ENCODE measurements at regions not wholly inside any gene's neighbourhood (a gene's known extent, or its start where the extent isn't known, plus 50 kb on each side); places are given as distances from the start of the nearest gene placed in this dataset.

DNA sequence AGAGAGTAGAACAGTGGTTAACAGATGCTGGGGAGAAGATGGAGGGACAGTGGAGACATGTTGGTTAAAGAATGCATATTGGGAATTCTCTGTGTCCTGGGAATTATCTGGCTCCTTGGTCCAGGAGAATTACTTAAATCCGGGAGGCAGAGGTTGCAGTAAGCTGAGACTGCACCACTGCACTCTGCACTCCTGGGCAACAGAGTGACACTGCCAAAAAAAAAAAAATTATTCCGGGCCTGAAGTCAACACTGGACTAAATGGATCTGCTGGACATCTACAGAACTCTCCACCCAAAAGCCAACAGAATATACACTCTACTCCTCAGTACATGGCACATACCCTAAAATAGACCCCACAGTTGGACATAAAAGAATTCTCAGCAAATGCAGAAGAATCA, 400.0 kb upstream of the CXorf51B start:
- 100% methylated on average over 1 of the region's 2 CpGs; no CpG with 5 or more reads in 1 of the 2 experiments for WGBS, 2 experiments (ENCODE audit: extremely low coverage in 1 of 2, insufficient coverage in 1 of 2, insufficient read length in 1 of 2, insufficient replicate concordance in 2 of 2, low coverage in 1 of 2, low lambda C conversion rate in 2 of 2, missing lambda C conversion rate in 1 of 2)
- Histone ChIP-seq H2AFZ (ENCODE audit: low read length) (no peak overlapping the region), H3K4me3 (ENCODE audit: extremely low read depth in 1 of 4, insufficient read depth in 2 of 4, low read depth in 3 of 4, low read length in 4 of 4) (no peak overlapping the region), H2BK120ac (replicated peaks; ENCODE audit: low read depth, low read length) (no peak overlapping the region), H3K27me3 (replicated peaks in 1 of 4; ENCODE audit: control insufficient read depth in 3 of 4, extremely low read depth in 1 of 4, insufficient read depth in 3 of 4, low read length in 3 of 4) (no peaks in the 10 kb centered on the region), H3K14ac (ENCODE audit: insufficient read length) (no peak overlapping the region), H3K23me2 (ENCODE audit: low read depth, low read length) (no peaks in the 10 kb centered on the region), H2BK5ac (ENCODE audit: low read depth, low read length) (no peak overlapping the region), H4K91ac (replicated peaks; ENCODE audit: insufficient read length, low read length) (no peak overlapping the region), H3K79me2 (ENCODE audit: control insufficient read depth in 1 of 2, insufficient read depth in 2 of 2, low read length in 2 of 2) (no peaks in the 10 kb centered on the region), H4K8ac (ENCODE audit: extremely low read depth, insufficient read depth, low read length) (no peak overlapping the region), H2BK12ac (ENCODE audit: low read depth, low read length) (no peak overlapping the region), H4K5ac (ENCODE audit: insufficient read length, low read depth, low read length) (no peak overlapping the region), H3K79me1 (ENCODE audit: low read depth, low read length) (no peaks in the 10 kb centered on the region), H3K23ac (ENCODE audit: insufficient read length) (no peak overlapping the region), H3K4ac (replicated peaks; ENCODE audit: insufficient read length, low read depth, low read length) (no peak overlapping the region), H3K4me1 (replicated peaks in 1 of 4; ENCODE audit: control insufficient read depth in 3 of 4, insufficient read depth in 4 of 4, low read length in 3 of 4) (no peaks in the 10 kb centered on the region), H2BK15ac (ENCODE audit: low read length) (no peak overlapping the region), H3K9ac (replicated peaks in 1 of 4; ENCODE audit: extremely low read depth in 1 of 4, low read depth in 3 of 4, low read length in 3 of 4) (no peak overlapping the region), H3K18ac (ENCODE audit: extremely low read depth, low read length) (no peak overlapping the region), H3K56ac (replicated peaks; ENCODE audit: insufficient read length, low read depth, low read length) (no peak overlapping the region), H3K9me3 (ENCODE audit: insufficient read depth in 2 of 2, low read depth in 1 of 2, low read length in 1 of 2) (no peaks in the 10 kb centered on the region), H2AK5ac (ENCODE audit: low read depth, low read length) (no peak overlapping the region), H3K27ac (ENCODE audit: low read depth, low read length) (no peak overlapping the region), H4K20me1 (replicated peaks in 1 of 2; ENCODE audit: control insufficient read depth in 1 of 2, insufficient read depth in 2 of 2, low read length in 2 of 2) (no peaks in the 10 kb centered on the region), H2BK20ac (ENCODE audit: low read length) (no peak overlapping the region), H3K36me3 (ENCODE audit: control insufficient read depth in 2 of 4, insufficient read depth in 4 of 4, low read length in 3 of 4) (no peaks in the 10 kb centered on the region), H3K4me2 (ENCODE audit: insufficient read depth in 1 of 2, low read depth in 2 of 2, low read length in 2 of 2) (no peak overlapping the region)
- ChIA-PET CTCF (ENCODE audit: partially characterized antibody) (no interaction called here), POLR2A (ENCODE audit: partially characterized antibody) (no interaction called here)
- no peak for DNase-seq (ENCODE audit: low read depth in 1 of 2, low spot score in 2 of 2)
- FAIRE-seq: no peak
- no peak for TF ChIP-seq RAD21 (IDR thresholded peaks at IDR 0.05 in 1 of 2, conservative IDR thresholded peaks at IDR 0.05 in 1 of 2; ENCODE audit: low read depth in 2 of 2, low read length in 2 of 2)
- no peak for TF ChIP-seq CBX5 (IDR thresholded peaks at IDR 0.05; ENCODE audit: low read depth, low read length)
- TF ChIP-seq SP2 (IDR thresholded peaks at IDR 0.05; ENCODE audit: low read length): no peak
- no peak for TF ChIP-seq HDAC2 (IDR thresholded peaks at IDR 0.05; ENCODE audit: borderline replicate concordance in 1 of 2, low read depth in 2 of 2, low read length in 2 of 2)
- no peak for TF ChIP-seq BRCA1 (IDR thresholded peaks at IDR 0.05; ENCODE audit: low read depth, low read length)
- TF ChIP-seq NANOG (IDR thresholded peaks at IDR 0.05; ENCODE audit: insufficient read depth, low read depth, low read length, poor library complexity, severe bottlenecking): no peak
- no peak for TF ChIP-seq SP1 (IDR thresholded peaks at IDR 0.05; ENCODE audit: low read depth, low read length)

Measured in H1 (cell line).